ENCODE measurements at regions not wholly inside any gene's neighbourhood (a gene's known extent, or its start where the extent isn't known, plus 50 kb on each side); places are given as distances from the start of the nearest gene placed in this dataset.
"Not testable (repeated sequence)": the region's sequence is repeated elsewhere in the genome, so short reads cannot be mapped to it uniquely, and the experiment has no call there.

DNA sequence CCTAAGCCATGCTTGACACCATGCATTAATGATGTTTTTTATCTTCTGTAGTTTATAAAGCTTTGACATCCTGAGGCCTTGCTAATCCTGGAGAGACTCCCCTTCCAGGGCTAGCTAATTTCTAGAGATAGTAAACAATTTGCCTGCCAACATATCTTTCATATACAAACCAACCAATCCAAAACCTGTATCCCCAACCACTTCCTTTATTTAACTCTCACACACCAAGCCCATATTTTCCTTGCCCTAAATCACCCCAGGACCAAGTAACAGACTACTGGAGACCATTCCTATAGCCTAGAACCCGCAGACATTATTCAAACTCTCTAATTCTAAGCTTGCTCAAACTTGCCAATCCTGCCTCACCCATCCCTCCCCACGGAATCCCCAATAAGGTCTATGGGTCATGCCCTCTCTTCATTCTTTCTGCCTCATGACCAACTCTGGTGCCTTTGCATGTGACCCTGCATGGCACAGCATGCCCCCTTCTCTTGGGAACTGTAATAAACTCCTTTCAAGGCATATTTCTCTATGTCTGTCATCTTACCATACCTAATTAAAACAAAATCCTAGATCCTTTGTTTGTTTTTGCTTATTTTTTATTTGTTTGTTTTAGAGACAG, 116.6 kb upstream of the CACUL1 start:
- no peak for DNase-seq (ENCODE audit: low read depth)

DNA sequence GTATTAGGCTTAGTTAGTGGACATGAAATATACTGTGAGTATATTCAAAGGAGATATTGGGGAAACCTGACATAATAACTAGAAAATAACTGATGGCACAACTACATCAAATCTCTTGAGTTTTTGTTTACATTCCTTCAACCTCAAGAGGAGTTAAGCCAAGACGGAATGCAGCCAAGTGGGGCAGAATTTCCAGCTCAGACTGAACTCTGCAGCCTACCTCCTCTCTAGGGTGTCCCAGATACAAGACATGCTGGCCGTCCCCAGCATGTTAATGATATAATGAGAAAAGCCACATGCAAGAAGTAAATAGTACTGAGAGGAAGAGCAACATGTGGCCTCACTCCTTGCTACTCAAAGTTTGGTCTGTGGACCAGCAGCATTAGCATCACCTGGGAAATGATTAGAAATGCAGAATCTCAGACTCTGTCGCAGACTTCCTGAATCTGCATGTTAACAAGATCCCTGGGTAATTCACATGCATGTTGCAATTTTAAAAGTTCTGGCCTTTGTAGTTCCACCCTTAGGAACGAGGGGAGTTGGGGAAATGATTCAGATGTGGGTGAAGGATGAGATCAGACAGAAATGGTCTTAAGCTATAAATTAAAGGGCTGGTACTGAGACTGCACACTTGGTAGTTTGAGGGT, 118.4 kb upstream of the CACUL1 start:
- no peak for DNase-seq (ENCODE audit: low read depth)

GRCh38 chr10:118873738-118874105, 119.0 kb upstream of the CACUL1 start:
- no peak for DNase-seq (ENCODE audit: low read depth)

DNA sequence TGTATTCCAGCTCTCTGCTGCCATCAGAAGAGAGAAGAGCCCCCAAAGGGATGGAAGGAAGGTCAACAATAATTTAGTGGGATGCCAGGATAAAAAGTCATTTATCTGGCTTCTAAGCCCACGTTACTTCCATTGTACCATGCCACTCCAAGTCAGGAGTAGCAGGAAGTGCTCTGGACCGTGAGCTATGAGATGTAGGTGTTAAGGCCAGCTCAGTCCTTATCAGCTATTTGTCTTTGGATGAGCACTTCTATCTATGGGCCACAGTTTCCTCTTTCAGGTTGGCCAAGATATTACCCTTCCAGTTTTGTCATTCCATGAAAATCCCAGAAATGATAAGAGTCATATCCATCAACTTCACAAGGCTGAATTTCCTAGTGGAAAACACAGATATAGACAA, 119.4 kb upstream of the CACUL1 start:
- no peak for DNase-seq (ENCODE audit: low read depth)

DNA sequence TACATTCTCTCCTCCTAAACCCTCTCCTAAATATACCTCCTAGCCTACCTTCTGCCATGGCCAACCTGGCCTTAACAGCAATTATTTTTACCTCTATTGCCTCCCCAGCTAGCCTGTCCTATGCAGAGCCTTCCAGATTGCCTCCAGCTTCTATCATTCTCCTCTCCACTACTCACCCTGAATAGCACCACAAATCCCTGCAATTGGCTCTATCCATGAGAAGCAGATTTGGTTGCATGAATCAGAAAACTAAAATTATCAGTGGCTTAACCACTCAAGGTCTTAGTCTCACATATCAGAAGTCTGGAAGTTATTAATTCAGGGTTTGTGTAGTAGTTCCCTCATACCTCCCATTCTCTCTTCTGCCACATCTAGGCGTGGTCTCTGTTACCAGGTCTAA, 120.3 kb upstream of the CACUL1 start:
- no peak for DNase-seq (ENCODE audit: low read depth)

DNA sequence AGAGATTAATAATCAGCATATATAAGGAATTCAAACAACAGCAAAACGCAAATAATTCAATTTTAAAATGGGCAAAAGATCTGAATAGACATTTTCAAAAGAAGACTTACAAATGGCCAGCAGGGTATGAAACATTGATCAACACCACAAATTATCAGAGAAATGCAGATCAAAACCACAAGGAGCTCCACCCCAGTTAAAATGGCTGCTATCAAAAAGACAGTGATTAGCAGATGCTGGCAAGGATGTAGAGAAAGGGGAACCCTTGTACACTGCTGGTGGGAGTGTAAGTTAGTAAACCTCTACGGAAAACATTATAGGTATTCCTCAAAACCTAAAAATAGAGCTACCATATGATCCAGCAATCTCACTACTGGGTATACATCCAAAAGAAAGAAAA, 128.0 kb upstream of the CACUL1 start:
- DNase-seq (ENCODE audit: low read depth): no peak

DNA sequence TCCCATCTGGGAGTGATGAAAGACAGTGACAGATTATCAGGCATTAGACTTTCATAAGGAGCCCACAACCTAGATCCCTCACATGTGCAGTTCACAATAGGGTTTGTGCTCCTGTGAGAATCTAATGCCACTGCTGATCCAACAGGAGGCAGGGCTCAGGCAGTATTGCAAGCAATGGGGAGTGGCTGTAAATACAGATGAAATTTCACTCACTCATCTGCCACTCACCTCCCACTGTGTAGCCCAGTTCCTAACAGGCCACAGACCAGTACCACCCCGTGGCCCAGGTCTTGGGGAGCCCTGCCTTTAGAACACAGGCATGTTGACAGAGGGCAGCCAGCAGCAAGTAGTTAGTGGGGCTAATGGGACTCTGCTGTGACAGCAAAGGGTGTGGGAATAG, 137.3 kb upstream of the NANOS1 start:
- no peak for DNase-seq (ENCODE audit: low read depth)

- not testable (repeated sequence) for DNase-seq (ENCODE audit: low read depth)
Measured at GRCh38 chr10:118894891-118895290, 134.6 kb upstream of the NANOS1 start.

- DNase-seq (ENCODE audit: low read depth): no peak
Measured at GRCh38 chr10:118900617-118901016, 128.9 kb upstream of the NANOS1 start.

GRCh38 chr10:118901380-118901779, 128.1 kb upstream of the NANOS1 start:
- no peak for DNase-seq (ENCODE audit: low read depth)

DNA sequence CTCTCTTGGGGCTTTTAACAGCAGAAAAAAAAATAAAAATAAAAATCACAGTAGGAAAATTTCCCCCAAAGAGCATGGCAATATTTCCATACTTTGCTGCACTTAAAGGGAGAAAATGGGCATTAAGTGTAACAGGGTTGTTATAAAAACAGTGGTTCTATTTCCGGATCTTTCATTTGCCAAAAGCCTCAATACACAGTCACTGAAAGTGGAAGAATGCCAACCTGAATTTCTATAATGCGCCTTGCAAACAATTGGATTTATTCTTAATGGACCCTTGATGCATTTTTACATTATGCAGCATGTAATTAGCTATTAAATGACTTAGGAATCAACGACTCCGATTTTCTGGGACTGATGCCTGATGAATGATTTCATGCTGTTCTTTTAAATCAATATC, 127.6 kb upstream of the NANOS1 start:
- DNase-seq (ENCODE audit: low read depth): no peak

DNA sequence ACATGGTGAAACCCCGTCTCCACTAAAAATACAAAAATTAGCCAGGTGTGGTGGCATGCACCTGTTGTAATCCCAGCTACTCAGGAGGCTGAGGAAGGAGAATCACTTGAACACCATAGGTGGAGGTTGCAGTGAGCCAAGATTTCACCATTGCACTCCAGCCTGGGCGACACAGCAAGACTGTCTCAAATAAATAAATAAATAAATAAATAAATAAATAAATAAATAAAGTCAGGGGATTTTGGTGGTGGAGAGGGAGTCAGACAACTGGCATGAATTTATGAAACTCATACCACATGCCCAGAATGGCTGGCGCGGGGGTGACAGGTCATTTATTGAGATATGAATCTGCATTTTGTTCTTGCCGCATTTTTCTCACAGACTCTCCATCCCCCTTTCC, 126.9 kb upstream of the NANOS1 start:
- DNase-seq (ENCODE audit: low read depth): not testable (repeated sequence)

DNA sequence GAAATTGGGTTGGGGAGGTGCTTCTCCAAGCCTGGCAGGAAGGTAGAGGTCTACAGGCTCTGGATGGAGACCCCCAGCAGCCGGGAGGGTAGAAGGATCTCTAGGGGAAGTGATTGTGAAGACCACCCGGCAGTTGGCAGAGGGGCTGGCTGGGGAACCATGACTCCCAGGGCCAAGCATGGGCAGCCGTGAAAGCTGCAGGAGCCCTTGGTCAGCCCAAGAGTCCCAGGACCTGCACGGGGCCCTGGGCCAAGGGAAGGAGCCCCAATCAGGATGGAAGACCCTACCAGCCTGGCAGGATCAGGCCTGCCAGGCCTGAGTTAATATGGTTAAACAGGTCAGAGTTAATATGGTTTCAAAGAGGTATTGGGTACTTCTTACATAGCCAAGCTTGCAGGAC, 126.3 kb upstream of the NANOS1 start:
- no peak for DNase-seq (ENCODE audit: low read depth)

DNA sequence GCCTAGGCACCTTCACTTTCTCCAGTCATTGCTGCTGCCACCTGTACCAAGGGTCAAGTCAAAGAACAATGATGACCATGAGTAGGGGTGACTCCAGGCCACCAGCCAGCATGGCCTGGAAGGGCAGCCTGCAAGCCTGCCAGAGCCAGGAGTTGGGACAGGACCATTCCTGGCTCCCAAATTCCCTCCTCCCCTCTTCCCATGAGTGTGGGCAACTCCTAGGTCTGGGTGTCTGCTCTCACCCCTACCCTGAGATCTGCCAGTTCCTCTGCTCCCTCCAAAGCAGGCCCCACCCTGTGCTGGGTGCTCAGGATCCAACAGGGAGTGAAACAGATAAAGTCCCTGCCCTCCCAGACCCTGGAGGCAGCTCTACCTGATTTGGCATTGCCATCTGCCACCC, 125.8 kb upstream of the NANOS1 start:
- DNase-seq (ENCODE audit: low read depth): no peak

DNA sequence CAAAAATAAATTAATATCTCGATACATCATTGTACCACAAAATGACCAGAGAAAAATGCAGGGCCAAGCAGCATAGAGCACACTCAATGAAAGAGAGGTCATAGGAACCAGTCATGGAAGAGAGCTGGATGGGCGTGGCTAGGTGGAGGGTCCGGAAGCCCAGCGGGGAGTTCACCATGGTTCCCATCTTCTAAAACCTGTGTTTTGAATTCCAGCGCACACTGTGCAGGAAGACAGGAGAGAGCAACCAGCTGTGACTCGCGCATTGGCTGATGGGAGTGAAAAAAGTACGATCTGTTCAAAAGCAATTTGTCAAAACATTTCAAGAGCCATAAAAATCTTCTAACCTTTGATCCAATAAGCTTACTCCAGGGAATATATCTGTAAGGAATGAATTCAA, 125.2 kb upstream of the NANOS1 start:
- no peak for DNase-seq (ENCODE audit: low read depth)

DNA sequence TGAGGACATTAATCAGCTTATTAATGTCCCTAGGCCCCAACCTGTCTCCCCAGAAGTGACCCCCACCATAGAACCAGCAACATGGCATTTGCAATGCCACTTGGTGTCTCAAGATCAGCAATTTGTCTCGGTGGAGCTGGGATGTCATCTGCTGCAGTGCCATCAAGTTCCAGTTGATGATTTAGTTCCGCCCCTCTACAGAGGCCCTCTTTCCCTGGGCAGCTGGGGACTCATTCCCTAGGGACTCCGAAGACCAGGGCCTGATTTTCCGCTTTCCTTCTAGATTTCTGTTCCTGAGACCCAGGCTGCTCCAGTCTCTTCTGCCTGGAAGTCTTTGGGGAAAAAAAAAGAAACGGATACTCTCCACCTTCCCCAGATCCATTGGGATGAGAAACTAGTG, 122.5 kb upstream of the NANOS1 start:
- no peak for DNase-seq (ENCODE audit: low read depth)

DNA sequence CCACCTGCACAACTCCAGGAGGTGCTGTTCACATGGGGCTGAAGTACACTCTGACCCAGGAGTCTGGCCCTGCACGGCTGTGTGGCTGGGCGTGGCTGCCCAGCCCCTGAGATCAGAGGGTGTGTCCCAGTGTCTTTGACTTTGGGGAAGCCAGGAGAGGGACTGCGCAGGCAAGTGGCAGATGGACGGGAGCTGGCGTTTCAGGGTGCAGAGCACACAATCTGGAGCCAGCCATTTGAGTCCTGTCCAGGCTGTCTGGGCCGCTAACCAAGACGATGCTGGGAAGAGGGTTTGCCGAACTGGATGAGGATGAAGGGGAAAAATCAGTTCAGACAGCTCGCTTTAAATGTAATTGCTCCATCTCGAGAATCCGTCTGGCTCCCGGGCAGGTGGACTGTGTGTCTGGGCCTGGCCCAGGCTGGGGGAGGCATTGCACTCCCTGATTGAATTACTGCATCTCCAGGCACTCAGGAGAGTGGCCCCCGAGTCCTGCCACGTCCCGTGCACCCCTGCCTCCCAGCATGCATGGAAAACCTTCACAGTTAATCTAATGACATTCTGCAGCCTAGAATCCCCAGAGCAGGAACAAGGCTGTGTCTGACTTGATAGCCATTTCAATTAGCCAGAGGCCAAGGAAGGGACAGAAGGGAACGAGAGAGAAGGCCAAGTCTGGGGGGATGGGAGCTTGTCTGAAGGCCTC, 120.8 kb upstream of the NANOS1 start:
- no peak for DNase-seq (ENCODE audit: low read depth)

DNA sequence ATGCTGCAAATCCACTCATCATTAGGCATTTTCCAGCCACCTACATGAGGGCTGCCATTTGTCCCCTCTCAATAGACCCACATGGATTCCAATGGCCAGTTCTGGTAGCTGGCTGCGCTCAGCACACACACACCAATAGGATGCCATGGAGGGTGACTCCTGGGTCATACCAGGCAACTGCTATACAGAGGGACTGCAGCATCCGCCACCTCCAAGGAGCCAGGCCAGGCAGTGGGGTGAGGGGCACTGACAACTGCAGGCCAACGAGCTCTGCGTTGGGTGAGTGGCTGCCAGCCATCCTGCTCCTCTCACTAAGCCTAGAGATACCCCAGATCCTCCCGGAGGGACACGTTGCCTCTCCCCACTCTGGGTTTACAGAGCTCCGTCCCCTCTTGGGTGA, 118.8 kb upstream of the NANOS1 start:
- no peak for DNase-seq (ENCODE audit: low read depth)

- no peak for DNase-seq (ENCODE audit: low read depth)
Measured at GRCh38 chr10:118911363-118911762, 118.2 kb upstream of the NANOS1 start.

- DNase-seq (ENCODE audit: low read depth): no peak
Measured at GRCh38 chr10:118912961-118913600, 116.4 kb upstream of the NANOS1 start.

DNA sequence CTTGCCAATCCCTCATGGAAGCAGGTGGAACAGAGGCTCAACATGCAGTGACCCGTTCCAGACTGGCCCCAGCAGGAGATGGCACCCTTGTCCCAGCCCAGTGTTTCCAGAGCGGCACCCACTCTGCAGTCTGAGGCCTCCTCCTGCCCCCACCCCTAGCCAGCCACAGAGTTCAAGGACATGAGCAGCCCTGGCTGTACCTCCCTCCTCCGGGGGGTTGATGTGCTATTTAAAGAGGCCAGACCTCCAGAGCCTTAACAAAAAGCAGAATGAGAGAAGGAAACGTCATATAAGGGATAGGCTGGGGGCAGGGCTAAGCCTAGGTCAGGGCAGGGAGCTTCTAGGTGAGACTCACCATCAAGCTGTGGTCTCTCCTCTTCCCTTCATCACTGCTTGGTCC, 115.7 kb upstream of the NANOS1 start:
- DNase-seq (ENCODE audit: low read depth): no peak

DNA sequence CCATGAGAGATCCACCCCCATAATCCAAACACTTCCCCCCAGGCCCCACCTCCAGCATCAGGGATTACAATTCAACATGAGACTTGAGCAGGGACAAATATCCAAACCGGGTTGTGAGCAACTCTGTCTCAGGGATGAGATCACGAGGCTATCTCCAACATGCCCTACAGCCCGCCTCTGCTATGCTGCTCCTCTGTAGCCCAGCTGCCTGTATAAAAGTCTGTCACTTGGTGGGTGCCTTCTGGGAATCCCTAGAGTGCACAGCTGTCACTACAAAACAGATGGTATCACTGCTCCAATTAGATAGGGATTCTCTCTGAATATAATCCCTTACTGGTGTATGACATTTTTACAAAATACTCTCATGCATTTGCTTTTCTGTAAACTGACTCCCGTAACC, 114.9 kb upstream of the NANOS1 start:
- DNase-seq (ENCODE audit: low read depth): no peak

- no peak for DNase-seq (ENCODE audit: low read depth)
Measured at GRCh38 chr10:118915161-118915560, 114.4 kb upstream of the NANOS1 start.

Measured in stimulated activated CD8-positive, alpha-beta memory T cell treated with anti-CD3 and anti-CD28 coated beads, Interleukin-12 subunit alpha, Interleukin-12 subunit beta, amount 100 ng/mL, for 4 hours (primary cell).